ENCODE measurements at regions not wholly inside any gene's neighbourhood (a gene's known extent, or its start where the extent isn't known, plus 50 kb on each side); places are given as distances from the start of the nearest gene placed in this dataset.

DNA sequence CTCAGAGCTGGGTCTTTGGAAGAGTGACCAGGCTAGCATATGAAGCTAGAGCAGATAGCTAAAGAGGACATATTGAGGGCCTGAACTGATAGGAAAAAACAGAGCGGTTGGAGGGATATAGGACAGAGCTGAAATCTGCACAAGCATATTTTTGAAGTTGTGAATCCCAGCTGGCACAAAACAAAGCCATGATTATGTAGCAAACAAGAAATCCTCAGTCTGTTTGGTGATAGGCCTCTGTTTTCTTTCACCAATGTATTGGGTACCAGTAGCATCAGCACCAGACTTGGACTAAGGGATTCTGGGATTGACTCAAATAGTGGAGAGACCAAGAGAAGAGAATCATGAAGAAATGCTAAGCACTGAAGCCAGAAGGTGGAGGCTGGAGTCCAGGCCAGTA, 151.0 kb downstream of the FAM43A start:
- no peak for DNase-seq (ENCODE audit: low read depth in 2 of 2)

- no peak for DNase-seq (ENCODE audit: low read depth in 2 of 2)
Measured at GRCh38 chr3:194837457-194838127, 151.9 kb downstream of the FAM43A start.

- no peak for DNase-seq (ENCODE audit: low read depth in 2 of 2)
Measured at GRCh38 chr3:194838236-194838635, 152.6 kb downstream of the FAM43A start.

DNA sequence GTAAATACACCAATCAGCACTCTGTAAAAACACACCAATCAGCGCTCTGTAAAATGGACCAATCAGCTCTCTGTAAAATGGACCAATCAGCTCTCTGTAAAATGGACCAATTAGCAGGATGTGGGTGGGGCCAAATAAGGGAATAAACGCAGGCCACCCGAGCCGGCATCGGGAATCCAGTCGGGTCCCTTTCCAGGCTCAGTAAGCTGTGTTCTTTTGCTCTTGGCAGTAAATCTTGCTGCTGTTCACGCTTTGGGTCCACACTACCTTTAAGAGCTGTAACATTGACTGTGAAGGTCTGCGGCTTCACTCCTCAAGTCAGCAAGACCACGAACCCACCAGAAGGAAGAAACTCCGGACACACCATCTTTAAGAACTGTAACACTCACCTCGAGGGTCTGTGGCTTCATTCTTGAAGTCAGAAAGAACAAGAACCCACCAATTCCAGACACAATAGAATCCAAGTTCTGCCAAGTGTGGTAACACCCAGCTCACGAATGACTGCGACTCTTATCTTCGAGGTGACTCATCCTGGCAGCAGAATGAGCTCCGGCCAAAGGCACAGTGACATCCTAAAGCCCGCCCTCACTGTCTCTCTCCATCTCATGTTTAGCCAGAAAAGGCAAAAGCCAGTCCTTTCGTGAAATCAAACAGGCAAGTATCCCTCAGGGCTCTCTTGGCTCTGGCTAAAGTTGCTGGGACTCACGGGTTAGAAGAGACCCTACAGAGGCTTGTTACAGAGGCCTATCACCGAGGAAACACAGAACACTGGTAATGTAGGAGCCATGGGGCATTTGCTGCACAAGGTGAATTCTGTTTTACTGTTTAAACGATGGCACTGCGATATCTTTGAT, 155.2 kb downstream of the FAM43A start:
- DNase-seq (ENCODE audit: low read depth in 2 of 2) = no peak

GRCh38 chr3:194841515-194841841, 155.8 kb downstream of the FAM43A start:
- no peak for DNase-seq (ENCODE audit: low read depth in 2 of 2)

DNA sequence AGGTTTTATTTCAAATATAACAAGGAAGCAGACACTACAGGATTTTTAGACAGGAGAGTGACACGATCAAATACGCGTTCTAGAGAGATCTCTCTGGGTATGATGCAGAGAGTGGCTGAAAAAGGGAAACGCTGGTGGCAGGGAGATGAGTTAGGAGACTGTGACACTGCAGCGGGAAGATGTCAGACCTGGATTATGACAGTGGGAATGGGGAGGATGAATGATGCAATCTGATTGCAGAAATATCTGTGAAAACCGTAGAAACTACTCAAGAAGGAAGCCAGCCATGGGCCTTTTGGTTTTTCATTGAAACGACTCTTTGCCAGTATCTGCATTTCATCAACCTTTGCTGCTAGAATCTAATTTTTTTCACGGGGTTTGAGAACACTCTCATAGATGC, 157.9 kb downstream of the FAM43A start:
- DNase-seq (ENCODE audit: low read depth in 2 of 2) = no peak

GRCh38 chr3:194844046-194844445, 158.4 kb downstream of the FAM43A start:
- DNase-seq (ENCODE audit: low read depth in 2 of 2) = no peak

GRCh38 chr3:194849166-194849875, 163.6 kb downstream of the FAM43A start:
- no peak for DNase-seq (ENCODE audit: low read depth in 2 of 2)

DNA sequence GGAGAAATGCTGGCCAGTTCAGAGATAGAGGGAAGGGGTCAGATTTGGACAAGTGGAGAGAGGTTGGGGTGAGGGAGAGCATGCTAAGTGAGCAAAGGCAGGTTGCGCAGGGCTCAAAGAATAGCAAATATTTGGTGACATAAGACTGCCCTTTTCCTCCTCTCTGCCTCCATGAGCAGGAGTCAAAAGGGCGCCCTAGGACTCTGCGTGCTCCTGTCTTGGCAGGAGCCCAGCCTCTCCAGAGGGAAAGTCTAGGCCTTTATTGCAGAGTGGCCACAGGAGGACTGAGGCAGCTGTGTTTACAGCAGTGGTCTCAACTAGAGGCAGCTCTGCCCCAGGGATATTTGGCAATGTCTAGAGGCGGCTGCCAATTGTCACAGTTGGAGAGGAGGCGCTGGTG, 165.6 kb downstream of the FAM43A start:
- DNase-seq (ENCODE audit: low read depth in 2 of 2) = no peak

DNA sequence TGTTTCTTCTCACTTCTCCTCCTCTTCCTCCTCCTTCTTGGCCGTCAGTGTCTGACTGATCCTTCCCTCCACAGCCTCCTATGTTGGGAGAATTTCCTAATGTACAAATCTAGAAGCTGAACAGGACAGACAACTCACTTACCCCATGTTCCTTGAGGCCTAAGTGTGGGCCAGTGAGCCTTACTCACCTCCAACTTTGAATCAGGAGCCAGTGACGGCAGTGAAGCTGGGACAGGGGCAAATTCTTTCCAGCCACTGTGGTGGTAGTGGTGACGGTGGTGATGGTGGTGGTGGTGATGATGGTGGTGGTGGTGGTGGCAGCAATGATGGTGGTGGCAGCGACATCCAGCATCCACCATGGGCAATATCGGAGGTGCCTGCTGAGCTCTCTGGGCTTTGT, 166.3 kb downstream of the FAM43A start:
- DNase-seq (ENCODE audit: low read depth in 2 of 2) = no peak

DNA sequence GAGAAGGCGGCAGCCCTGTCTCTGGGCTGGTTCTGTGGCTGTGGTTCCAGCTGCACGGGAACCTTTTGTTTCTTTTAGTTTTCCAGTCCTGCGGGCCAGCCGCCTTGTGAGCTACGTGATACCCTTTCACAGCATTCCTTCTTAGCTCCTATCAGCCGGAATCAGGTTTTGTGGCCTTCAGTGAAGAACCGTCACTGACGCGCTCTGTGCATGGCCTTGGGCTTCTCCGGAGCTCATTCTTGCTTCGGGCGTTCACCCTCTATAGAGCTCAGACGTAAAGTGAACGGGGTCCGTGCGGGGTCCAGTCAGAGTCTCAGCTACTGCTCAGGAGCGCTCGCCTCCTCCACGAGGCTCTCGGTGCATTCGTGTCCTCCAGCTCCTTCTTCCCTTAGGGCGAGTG, 166.7 kb downstream of the FAM43A start:
- no peak for DNase-seq (ENCODE audit: low read depth in 2 of 2)

GRCh38 chr3:194852831-194853508, 167.3 kb downstream of the FAM43A start:
- no peak for DNase-seq (ENCODE audit: low read depth in 2 of 2)

DNA sequence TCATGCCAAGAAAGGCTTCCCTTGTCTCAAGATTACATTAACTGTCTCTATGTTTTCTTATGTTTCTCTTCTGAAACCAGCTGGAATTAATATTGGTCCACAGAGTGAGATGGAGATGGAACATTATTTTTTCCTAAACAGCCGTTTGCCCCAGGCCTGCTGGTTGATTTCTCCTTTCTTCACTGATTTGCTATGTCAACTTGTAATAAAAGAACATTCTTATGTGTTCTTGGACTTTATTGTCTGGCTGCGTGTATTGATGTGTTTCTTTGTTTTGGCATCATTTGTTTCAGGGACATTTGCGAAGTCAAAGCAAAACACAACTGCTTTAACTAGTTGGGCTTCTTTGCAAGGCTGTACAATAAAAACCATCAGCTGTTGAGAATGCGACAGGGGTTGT, 168.5 kb downstream of the FAM43A start:
- no peak for DNase-seq (ENCODE audit: low read depth in 2 of 2)

GRCh38 chr3:194854659-194855390, 169.1 kb downstream of the FAM43A start:
- no peak for DNase-seq (ENCODE audit: low read depth in 2 of 2)

- DNase-seq (ENCODE audit: low read depth in 2 of 2) = no peak
Measured at GRCh38 chr3:194856296-194856695, 170.6 kb downstream of the FAM43A start.

DNA sequence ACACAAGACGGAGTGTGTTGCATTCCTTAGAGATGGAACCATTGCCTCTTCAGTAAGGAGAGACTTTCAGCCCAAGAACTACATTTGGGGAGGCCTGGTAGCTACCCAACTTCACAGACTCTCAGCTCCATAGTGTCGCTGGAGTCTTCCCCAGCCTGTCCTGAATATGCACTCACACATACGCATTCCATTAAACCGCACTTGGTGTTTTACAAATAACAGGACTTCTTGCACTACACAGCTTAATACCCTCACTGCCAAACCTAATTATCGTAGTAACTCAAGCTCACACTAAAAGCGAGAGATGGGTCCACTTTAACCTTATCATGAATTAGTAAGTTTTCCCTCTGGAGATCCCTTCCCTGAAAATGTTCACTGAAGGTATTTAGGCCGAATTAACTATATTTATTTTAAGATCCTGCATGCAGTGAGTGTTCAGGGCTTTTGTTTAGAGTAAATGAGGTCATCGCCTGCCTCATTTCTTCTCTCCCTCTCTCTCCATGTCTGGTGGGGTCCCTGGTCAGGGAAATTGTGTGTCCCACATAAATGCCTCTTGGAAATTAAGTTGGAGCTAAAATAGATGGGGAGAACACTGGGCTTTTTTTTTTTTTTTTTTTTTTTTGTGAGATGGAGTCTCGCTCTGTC, 171.9 kb downstream of the FAM43A start:
- DNase-seq (ENCODE audit: low read depth in 2 of 2) = no peak

GRCh38 chr3:194858382-194858781, 172.7 kb downstream of the FAM43A start:
- DNase-seq (ENCODE audit: low read depth in 2 of 2) = no peak

- no peak for DNase-seq (ENCODE audit: low read depth in 2 of 2)
Measured at GRCh38 chr3:194860725-194861124, 175.0 kb downstream of the FAM43A start.

DNA sequence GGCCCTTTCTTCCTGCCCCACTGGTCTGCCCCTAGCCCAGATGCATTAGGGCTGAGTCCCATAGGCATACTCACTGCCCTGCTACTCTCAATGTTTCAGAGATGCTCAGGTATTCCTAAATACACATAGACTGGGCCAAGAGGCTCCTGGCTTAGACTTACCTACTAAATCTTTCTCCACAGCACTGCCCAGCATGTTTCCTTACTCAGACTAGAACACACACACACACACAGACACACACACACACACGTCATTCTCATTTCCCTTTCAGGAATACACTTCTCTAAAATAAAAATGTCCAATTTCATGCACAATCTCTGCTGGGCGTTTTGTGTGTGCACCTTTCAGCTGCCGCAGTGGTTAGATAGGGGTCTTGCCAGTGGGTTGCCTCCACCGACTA, 175.7 kb downstream of the FAM43A start:
- DNase-seq (ENCODE audit: low read depth in 2 of 2) = no peak

GRCh38 chr3:194865061-194865460, 179.4 kb downstream of the FAM43A start:
- DNase-seq (ENCODE audit: low read depth in 2 of 2) = no peak

GRCh38 chr3:194865615-194866014, 179.9 kb downstream of the FAM43A start:
- no peak for DNase-seq (ENCODE audit: low read depth in 2 of 2)
